ENCODE measurements at regions not wholly inside any gene's neighbourhood (a gene's known extent, or its start where the extent isn't known, plus 50 kb on each side); places are given as distances from the start of the nearest gene placed in this dataset.

- no peak for TF ChIP-seq CTCF (IDR thresholded peaks at IDR 0.05; ENCODE audit: insufficient read depth, low read length, missing control alignments)
- H3K4me3 ChIP-seq (ENCODE audit: low read depth, low read length) = no peak overlapping the region
- ChIA-PET CTCF (no interaction called here), POLR2A (no interaction called here)
- DNase-seq (ENCODE audit: low read depth, low spot score) = no peak
Measured at GRCh38 chr12:112665958-112666357, 125.6 kb upstream of the RPH3A start.

GRCh38 chr12:112671564-112671963 is 120.0 kb upstream of the RPH3A start:
- H3K4me3 ChIP-seq (ENCODE audit: low read depth, low read length) = no peak overlapping the region
- no peak for TF ChIP-seq CTCF (IDR thresholded peaks at IDR 0.05; ENCODE audit: insufficient read depth, low read length, missing control alignments)
- ChIA-PET POLR2A (no interaction called here), CTCF (no interaction called here)
- DNase-seq (ENCODE audit: low read depth, low spot score) = no peak

GRCh38 chr12:112674539-112674938 is 117.0 kb upstream of the RPH3A start:
- TF ChIP-seq CTCF (IDR thresholded peaks at IDR 0.05; ENCODE audit: insufficient read depth, low read length, missing control alignments) = no peak
- ChIA-PET CTCF (no interaction called here), POLR2A (no interaction called here)
- H3K4me3 ChIP-seq (ENCODE audit: low read depth, low read length) = no peak overlapping the region
- no peak for DNase-seq (ENCODE audit: low read depth, low spot score)

GRCh38 chr12:112676507-112676906 is 115.0 kb upstream of the RPH3A start:
- no peak overlapping the region for H3K4me3 ChIP-seq (ENCODE audit: low read depth, low read length)
- no peak for TF ChIP-seq CTCF (IDR thresholded peaks at IDR 0.05; ENCODE audit: insufficient read depth, low read length, missing control alignments)
- POLR2A ChIA-PET = no interaction called here
- CTCF ChIA-PET = no interaction called here
- no peak for DNase-seq (ENCODE audit: low read depth, low spot score)

GRCh38 chr12:112677050-112677765 is 114.3 kb upstream of the RPH3A start:
- ChIA-PET POLR2A (no interaction called here), CTCF (no interaction called here)
- no peak for TF ChIP-seq CTCF (IDR thresholded peaks at IDR 0.05; ENCODE audit: insufficient read depth, low read length, missing control alignments)
- no peak for DNase-seq (ENCODE audit: low read depth, low spot score)
- H3K4me3 ChIP-seq (ENCODE audit: low read depth, low read length) = no peak overlapping the region

- ChIA-PET CTCF (no interaction called here), POLR2A (no interaction called here)
- DNase-seq (ENCODE audit: low read depth, low spot score) = no peak
- no peak overlapping the region for H3K4me3 ChIP-seq (ENCODE audit: low read depth, low read length)
- TF ChIP-seq CTCF (IDR thresholded peaks at IDR 0.05; ENCODE audit: insufficient read depth, low read length, missing control alignments) = no peak
Measured at GRCh38 chr12:112680993-112681392, 110.6 kb upstream of the RPH3A start.

Data from AG04449 (cell line).